Activated B cell treated with CpG ODN at 0.5 μM for 24 hours (primary cell): ENCODE measurements at regions not wholly inside any gene's neighbourhood (a gene's known extent, or its start where the extent isn't known, plus 50 kb on each side); places are given as distances from the start of the nearest gene placed in this dataset.

Experiments used
- ATAC-seq: fragments of 200-7000 bp; cut with Tn5 transposase; one replicate; pipeline ENCODE4 v1.10.0; 2021; ENCODE audit warnings: low read depth, mild to moderate bottlenecking, moderate library complexity
- CTCF ChIA-PET: fragments of 350-600 bp; sonication (Branson Sonifier 250); formaldehyde crosslinking; loops from one replicate; lab custom pipeline; 2021; ENCODE audit warnings: antibody characterized with exemption; lab: Charles Lee
- POLR2A ChIA-PET: fragments of 350-600 bp; sonication (Branson Sonifier 250); formaldehyde crosslinking; loops from one replicate; lab custom pipeline; 2021; ENCODE audit warnings: antibody characterized with exemption; lab: Charles Lee
- DNase-seq: peaks from one replicate; pipeline ENCODE4 v3.0.0; 2022
- H3K27ac Mint-ChIP-seq: one replicate; pipeline ENCODE4 v1.8.0; 2020; ENCODE audit warnings: mixed read lengths
- H3K27me3 Mint-ChIP-seq: one replicate; pipeline ENCODE4 v1.8.0; 2021; ENCODE audit warnings: mixed read lengths
- H3K36me3 Mint-ChIP-seq: one replicate; pipeline ENCODE4 v1.8.0; 2021; ENCODE audit warnings: low read depth, mixed read lengths
- H3K4me1 Mint-ChIP-seq: one replicate; pipeline ENCODE4 v1.8.0; 2021; ENCODE audit warnings: mixed read lengths
- H3K4me3 Mint-ChIP-seq: one replicate; pipeline ENCODE4 v1.8.0; 2020; ENCODE audit warnings: mild to moderate bottlenecking, mixed read lengths
- H3K9me3 Mint-ChIP-seq: one replicate; pipeline ENCODE4 v1.8.0; 2020; ENCODE audit warnings: mixed read lengths
- CTCF ChIP-seq: fragments of 200-600 bp; IDR thresholded peaks from one replicate; pipeline ENCODE4 v1.8.0; 2022; ENCODE audit warnings: antibody characterized with exemption, mild to moderate bottlenecking
- intact Hi-C: fragments of 100-400 bp; cut with micrococcal nuclease; formaldehyde crosslinking; loops from one replicate; pipeline ENCODE4 v1.15.1; 2024

DNA sequence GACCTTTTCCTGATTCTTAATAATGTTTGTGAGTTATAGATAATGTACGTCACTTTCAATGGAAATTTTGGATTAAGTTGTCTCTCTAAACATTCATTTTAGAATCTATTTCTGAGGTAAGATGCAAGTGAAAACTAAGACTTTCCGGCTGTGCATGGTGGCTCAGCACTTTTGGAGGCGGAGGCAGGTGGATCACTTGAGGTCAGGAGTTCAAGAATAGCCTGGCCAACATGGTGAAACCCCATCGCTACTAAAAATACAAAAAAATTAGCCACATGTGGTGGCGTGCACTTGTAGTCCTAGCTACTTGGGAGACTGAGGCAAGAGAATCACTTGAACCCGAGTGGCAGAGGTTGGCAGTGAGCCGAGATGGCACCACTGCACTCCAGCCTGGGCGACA, 524.6 kb upstream of the SLIT2 start:
- intact Hi-C loops = no loop called here
- ATAC-seq = no peak
- H3K9me3 Mint-ChIP-seq = peaks cover 7% of the 10 kb centered on the region
- H3K27ac Mint-ChIP-seq = no peak overlapping the region
- DNase-seq = no peak
- TF ChIP-seq CTCF = no peak
- no peaks in the 10 kb centered on the region for H3K36me3 Mint-ChIP-seq
- ChIA-PET CTCF (no interaction called here), POLR2A (interaction anchor here (0.6 kb wide), 1 partner anchor 86 kb away, joined by 3 read pairs; no protein-coding TSS in a partner anchor)
- no peaks in the 10 kb centered on the region for H3K27me3 Mint-ChIP-seq
- H3K4me1 Mint-ChIP-seq = peaks cover 11% of the 10 kb centered on the region
- no peak overlapping the region for H3K4me3 Mint-ChIP-seq

DNA sequence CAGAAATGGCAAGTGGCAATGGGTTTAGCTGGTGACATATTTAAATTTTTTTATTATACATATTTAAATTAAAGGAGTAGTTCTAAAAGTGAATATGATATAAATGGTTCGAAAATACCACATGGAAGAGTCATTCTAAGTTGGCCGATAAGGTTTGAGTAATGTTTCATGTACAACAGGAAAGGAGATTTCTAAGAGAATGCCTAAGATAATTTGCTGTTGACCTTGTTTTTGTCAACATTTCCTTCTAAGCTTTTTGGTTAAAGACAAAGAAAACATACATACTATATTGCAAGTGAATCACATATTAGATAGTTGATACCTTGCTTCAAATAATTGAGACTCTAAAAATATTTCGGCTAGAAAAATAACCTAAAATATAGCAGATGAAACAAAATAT, 526.6 kb upstream of the SLIT2 start:
- ChIA-PET CTCF (interaction anchor here (1.5 kb wide), 1 partner anchor 15 kb away, joined by 3 read pairs; no protein-coding TSS in a partner anchor), POLR2A (no interaction called here)
- TF ChIP-seq CTCF = no peak
- Mint-ChIP-seq H3K9me3 (peaks cover 7% of the 10 kb centered on the region), H3K27me3 (no peaks in the 10 kb centered on the region), H3K4me1 (peaks cover 6% of the 10 kb centered on the region), H3K4me3 (no peak overlapping the region), H3K27ac (no peak overlapping the region), H3K36me3 (no peaks in the 10 kb centered on the region)
- DNase-seq = no peak
- intact Hi-C loops = no loop called here
- no peak for ATAC-seq

DNA sequence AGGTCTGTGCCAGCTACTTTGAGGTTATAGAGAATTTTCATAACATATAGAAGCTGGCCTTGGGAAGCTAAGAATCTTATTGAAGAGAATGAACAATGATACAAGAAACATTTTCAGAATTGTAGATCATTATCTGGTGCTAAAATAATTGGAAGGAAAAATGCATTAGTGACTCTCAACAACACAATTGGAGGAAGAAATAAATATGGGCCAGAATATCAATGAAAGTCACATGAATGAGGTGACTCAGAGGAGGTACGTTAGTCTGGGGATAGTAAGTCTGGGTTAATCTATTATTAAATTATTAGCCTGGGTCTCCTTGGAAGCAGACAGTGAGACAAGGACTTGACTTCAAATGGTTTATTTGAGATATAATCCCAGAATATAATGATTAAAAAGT, 529.3 kb upstream of the SLIT2 start:
- no peaks in the 10 kb centered on the region for H3K27me3 Mint-ChIP-seq
- CTCF ChIA-PET = no interaction called here
- TF ChIP-seq CTCF = no peak

GRCh38 chr4:19721587-19721986, 530.1 kb upstream of the SLIT2 start:
- DNase-seq (no peak), ATAC-seq (no peak)
- Mint-ChIP-seq H3K27ac (no peak overlapping the region), H3K27me3 (no peaks in the 10 kb centered on the region), H3K4me1 (no peaks in the 10 kb centered on the region), H3K9me3 (peaks cover 4% of the 10 kb centered on the region), H3K4me3 (no peak overlapping the region), H3K36me3 (no peaks in the 10 kb centered on the region)
- no peak for TF ChIP-seq CTCF
- intact Hi-C loops = no loop called here
- POLR2A ChIA-PET = no interaction called here
- CTCF ChIA-PET = no interaction called here

More for the DNA sequence above, 529.3 kb upstream of the SLIT2 start:
- intact Hi-C loops = no loop called here
- Mint-ChIP-seq H3K36me3 (no peaks in the 10 kb centered on the region), H3K27ac (no peak overlapping the region), H3K4me1 (no peaks in the 10 kb centered on the region), H3K9me3 (peaks cover 4% of the 10 kb centered on the region), H3K4me3 (no peak overlapping the region)
- no peak for ATAC-seq
- no peak for DNase-seq
- POLR2A ChIA-PET = no interaction called here

DNA sequence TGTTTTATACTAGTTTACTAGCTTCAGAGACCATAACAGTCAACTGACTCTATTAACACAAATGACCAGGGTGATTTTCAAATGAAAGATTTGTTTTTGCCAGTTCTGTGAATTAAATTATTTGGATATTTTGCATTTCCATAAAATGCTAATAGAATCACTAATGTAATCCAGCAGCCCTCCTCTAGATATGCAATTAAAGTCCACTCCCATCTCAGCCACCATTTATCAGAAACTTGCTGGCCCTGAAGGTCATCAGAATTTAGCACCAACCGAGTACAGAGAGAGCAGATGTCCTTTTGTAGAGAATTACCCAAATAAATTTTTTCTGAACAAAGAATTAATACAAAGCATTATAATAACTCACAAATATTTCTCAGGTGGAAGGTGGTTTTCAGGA, 531.1 kb upstream of the SLIT2 start:
- POLR2A ChIA-PET = no interaction called here
- ATAC-seq (no peak), DNase-seq (no peak)
- Mint-ChIP-seq H3K36me3 (no peaks in the 10 kb centered on the region), H3K4me1 (no peaks in the 10 kb centered on the region), H3K9me3 (peaks cover 4% of the 10 kb centered on the region), H3K4me3 (no peak overlapping the region), H3K27me3 (no peaks in the 10 kb centered on the region), H3K27ac (no peak overlapping the region)
- intact Hi-C loops = no loop called here
- no peak for TF ChIP-seq CTCF
- CTCF ChIA-PET = no interaction called here
